Activated T-cell treated with anti-CD3 and anti-CD28 coated beads for 24 hours (primary cell): ENCODE measurements at regions not wholly inside any gene's neighbourhood (a gene's known extent, or its start where the extent isn't known, plus 50 kb on each side); places are given as distances from the start of the nearest gene placed in this dataset.

Experiments used
- DNase-seq: peaks from one replicate; pipeline ENCODE4 v3.0.0-alpha.2; 2020; ENCODE audit warnings: low read depth

DNA sequence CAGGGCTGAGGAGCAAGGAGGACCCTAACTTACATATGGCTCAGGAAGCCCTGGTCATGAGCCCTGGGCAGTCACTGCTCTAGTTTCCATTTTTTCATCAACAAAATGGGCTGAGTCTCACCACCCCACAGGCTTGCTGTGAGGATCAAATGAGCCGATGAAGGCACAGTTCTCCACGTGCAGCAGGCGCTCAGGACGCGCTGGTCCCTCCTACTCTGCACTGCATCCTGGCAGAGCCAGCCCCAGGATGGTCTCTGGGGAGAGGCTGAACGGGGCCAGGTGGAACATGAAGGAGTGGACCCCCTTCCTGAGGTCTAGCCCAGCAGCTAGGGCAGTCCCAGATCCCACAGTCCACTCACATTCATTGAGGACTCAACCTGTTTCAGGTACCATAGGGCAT lies 349.3 kb downstream of the PTPRU start:
- DNase-seq: no peak

DNA sequence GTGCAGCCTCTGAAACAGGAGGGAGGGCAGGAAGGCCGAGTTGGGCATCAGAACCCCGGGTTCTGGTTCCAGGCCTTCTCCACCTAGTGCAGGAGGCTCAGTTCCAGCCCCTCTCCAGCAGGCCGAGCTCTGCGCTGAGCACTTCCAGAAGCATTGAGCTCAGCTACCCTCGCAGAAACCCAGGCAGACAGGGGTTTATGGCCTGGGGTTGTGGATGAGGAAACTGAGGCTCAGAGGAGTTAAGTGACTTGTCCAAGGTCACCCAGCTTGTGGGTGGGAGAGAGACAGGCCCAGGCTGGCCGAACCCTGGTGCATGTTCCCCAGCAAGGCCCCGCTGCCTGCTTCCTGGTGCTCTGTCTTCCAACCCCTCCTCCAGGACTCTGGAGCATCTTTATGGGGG lies 348.9 kb downstream of the PTPRU start:
- DNase-seq: no peak

DNA sequence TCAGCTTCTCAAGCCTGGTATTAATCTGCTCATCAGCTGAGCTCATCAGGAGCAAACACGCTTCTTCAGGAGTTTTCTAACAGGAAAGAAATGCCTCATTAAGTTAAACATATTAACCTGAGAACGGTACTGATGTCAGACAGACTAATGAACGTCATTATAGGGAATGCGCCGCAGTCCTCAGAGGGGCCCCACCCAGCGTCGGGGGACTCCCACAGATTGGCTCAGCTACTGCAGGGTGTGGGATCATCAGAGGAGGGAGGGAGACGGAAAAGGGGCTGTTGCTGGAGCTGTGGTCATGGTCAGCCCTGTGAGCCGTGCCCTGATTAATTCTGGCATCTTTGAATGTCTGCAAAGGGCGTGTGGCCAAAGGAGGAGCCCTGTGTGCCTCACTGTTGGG lies 348.5 kb downstream of the PTPRU start:
- DNase-seq: no peak

DNA sequence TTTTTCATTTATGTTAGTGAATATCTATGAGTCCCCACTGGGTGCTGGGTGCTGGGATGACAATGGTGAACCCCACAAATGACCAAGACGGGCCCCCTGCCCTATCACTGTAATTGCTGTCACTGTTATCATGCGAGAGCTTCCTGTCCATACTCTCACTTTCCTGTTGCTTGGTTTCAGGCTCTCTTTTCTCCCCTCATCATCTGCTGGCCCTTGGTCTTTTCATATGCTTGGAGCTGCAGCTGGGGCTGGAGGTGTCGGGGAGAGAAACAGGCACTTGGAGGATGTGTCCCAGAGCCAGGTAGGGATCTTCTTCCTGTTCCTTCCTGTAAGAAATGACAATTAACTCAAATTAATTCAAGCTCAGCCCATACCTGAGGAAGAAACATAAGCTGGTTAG lies 348.0 kb downstream of the PTPRU start:
- DNase-seq: no peak

DNA sequence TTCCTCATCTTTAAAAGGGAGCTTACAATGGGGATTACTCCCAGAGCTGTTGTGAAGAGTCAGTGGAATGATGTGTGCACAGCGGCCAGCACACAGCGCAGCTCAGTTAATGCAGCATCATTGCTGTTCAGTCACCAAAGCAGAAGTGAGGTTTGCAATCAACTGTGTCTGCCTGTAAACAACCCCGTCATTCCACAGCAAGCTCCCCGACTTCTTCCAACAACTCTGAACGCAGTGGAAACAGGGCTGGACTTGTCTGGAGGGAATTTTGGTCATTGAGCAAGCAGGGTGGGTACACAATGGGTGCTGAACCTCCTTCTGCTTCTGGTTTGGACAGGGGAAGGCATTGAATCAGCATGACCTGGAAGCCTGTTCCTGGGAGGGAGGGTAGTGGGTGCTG lies 347.4 kb downstream of the PTPRU start:
- DNase-seq: no peak

DNA sequence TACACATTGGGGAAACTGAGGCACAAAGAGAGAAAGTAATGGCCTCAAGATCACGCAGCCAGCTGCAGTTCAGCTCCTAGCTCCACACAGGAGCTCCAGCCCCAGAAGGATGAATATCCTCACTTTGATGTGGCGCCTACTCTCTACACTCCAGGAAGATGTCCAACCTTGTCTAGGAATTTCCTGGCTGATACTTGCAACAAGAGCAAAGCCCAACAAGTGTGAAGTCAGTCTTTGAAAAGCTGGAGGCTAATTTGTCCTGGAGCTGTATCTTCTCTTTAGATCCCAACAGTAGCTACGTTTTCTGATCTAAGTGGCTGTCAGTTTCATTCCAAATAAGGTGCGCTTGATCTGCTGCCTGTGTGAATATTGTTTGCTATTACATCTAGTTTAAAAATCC lies 344.9 kb downstream of the PTPRU start:
- DNase-seq: no peak

DNA sequence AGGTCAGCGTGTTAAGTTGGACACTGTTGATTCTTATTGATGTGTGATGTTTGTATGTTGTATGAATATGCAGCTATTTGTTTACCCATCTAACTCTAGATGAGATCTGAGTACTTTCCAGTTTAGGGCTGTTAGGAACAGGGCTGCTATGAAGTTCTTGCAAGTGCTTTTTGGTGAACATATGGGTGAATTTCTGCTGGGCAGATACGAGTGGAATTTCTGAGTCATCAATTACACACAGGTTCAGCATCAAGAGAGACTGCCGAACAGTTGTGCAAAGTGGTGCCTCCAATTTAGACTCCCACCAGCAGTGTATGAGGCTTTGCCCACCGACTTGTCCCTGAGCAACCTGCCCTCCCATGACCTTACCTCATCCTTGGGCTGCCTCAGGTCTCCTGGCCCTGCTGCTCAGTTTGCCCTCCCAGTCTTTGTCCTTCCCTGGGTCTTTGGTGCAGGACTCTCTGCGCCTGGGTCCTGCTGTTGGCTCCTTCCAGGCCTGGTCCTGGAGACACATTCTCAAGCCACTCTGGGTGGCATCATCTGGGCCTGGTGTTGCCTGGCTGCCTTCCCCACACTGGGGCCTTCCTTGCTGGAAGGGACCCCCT lies 343.6 kb downstream of the PTPRU start:
- no peak for DNase-seq

DNA sequence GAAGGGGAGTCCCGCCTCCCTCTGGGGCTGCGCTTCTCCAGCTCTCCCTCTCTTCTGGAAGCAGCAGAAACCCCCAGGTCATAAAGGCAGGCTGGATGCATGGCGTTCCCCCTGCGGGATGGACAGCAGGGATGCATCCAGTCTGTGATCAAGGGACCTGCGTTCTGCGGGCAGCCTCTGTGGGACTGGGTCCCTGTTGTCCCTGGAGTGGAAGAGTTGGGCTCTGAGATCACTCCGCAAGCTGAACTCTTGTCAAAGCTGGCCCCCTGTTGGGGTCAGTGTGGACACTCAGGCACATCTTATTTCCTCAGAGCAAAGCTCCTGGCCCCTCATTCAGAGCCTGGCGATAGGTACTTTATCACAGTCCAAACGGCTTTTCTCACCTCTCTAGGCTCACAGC lies 341.2 kb downstream of the PTPRU start:
- DNase-seq: no peak

DNA sequence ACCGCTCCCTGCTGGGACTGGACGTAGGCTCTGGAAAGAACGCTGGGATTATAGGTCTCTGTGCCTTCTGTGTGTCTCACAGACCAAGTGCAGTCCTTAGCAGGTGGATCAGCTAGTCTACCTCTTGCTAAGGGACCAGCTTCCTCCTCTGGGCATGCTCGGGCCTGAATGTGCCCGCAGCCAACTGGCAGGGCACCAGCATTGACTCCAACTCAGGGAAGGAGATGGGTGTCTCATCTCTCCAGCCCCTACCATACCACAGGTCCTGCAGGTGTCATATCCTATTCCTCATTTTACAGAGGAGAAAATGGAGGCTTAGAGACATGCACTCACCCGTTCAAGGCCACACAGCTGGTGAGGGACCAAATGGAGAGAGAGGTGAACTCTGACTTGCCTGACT lies 340.2 kb downstream of the PTPRU start:
- no peak for DNase-seq

DNA sequence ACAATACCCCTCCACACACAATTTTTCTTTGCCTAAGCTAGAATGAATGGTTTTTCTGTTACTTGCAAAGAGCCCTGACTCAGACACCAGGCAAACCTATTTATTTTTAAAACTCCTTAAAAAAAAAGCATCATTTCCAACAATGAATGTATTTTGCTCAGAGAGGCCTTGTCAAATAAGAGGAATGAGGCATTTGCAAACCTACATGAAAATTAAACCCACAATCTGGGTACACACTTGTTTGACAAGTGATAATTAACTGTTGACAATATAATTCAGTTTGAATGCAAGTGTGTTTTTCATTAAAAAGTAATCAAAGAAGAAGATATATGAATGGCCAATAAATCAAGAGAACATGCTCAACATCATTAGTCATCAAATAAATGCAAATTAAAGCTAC lies 339.5 kb downstream of the PTPRU start:
- no peak for DNase-seq

DNA sequence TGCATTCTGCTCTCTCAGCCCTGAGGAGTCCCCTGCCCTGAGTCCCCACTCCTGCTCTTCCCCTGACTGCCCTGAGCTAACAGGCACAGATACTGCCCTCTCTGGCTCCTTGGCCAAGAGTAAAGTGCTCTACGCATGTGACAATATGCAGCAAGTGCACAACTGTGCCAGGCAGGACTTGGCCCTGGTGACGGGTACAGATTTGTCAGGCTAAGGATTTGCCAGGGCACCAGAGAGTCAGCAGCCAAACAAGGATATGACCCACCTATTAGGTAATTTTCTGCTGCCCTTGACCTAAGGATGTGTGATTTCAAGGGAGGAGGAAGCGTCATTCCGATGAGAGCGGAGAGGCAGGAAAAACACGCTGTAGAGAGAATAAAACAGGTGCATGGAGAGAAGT lies 339.0 kb downstream of the PTPRU start:
- DNase-seq: no peak

DNA sequence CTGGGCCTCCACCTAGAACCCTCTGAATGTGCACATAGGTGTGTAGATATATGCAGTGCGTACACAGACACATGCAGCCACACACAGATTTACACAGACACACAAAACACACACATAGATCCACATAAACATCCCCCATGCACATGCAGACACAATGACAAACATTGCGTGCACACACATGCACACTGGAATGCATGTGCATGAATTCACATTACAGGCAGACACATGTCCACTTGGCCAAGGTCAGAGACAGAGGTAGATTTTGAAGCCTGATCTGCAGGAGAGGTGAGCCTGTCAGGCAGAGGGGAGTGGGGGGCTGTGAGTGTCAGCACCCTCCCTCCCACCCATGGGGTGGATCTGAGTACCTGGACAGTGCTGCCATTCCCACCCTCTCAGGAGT lies 338.5 kb downstream of the PTPRU start:
- no peak for DNase-seq

DNA sequence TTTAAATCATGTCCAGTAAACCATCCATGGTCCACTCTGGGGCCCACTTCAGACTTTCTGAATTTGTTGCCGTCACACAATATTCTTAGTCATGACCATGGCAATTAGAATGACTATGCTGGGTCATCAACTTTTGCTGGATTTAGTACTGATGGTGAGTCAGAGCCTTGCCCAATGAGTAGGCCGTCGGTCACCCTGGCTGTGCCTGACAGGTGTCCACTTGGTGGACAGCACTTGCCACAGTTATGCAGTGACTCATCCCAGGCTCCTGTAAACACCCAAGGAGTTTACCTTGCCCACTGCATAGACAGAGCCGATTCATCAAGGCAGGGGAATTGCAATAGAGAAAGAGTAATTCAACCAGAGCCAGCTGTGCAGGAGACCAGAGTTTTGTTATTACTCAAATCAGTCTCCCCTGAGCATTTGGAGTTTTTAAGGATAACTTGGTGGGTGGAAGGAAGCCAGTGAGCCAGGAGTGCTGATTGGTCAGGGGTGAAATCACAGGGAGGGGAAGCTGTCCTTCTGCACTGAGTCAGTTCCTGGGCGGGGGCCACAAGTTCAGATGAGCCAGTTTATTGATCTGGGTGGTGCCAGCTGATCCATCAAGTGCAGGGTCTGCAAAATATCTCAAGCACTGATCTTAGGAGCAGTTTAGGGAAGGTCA lies 333.8 kb downstream of the PTPRU start:
- no peak for DNase-seq

DNA sequence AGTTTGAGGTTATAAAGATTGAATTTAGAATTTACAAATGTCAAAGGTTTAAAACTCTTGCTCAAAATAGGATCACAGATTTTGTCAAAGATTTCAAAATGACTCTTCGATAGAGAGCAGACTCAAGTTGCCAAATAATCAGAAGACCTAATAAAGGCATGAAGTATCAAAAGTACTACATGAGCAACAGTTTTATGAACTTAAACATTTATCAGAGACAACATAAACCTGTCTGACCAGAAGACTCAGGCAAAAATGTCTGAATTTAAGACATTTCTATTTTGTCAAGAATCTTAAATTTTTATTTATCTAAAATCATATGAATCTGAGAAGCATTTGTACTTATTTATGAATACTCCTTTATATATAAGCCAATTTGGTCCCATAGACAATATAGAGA lies 330.9 kb downstream of the PTPRU start:
- DNase-seq: no peak

DNA sequence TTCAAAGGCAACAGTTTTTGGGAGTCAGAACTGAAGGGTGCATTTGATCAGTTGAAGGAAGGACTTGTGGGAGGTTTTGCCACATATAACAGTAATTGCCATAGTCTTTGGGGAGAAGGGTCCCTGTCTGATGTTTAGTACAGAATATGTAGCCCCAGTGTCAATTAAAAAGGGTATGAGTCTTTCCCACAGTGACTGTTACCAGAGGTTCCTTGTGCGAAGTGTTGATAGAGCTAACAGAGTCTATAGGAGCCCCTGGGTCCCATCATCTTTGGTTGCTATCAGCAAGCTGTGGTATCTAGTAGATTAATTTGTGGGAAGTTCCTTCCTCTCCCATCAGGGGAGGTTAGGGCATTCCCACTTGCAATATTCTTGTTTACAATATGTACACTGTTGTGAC lies 329.2 kb downstream of the PTPRU start:
- no peak for DNase-seq

DNA sequence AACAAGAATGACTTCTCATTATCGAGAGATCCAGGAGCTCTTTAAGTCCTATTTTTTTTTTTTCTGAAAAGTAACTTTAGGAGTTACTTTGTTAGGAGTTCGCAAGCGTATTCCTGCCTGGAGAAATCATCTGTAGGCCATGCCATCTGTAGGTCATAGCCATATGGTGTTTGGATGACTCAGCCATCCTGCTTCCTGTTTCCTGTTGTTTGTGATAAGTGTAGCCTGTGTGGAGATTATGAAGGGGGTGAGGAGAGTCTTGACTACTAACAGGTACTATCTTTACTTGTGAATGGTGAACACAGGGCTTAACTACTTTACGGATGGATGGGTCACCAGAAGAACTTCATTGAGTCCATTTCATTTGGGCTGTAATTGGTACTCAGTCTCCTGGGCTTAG lies 327.2 kb downstream of the PTPRU start:
- DNase-seq: no peak

DNA sequence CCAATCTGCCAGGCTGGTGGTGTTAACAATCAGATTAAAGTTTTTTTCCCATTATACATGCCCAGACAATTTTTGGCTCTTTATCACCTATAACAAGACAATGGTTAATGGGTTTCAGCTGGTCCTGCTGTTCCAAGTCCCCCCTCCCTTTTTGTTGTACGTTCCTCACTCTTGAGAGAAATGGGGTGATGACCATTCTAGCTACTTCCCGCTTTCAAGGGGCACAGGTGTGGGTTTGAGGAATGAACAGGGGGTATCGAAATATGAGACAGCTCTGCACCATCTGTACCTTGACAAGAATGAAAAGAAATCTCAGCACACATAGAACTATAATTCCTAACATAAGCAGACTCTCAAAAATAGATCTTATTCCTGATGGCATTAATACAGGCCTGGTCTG lies 326.8 kb downstream of the PTPRU start:
- no peak for DNase-seq

DNA sequence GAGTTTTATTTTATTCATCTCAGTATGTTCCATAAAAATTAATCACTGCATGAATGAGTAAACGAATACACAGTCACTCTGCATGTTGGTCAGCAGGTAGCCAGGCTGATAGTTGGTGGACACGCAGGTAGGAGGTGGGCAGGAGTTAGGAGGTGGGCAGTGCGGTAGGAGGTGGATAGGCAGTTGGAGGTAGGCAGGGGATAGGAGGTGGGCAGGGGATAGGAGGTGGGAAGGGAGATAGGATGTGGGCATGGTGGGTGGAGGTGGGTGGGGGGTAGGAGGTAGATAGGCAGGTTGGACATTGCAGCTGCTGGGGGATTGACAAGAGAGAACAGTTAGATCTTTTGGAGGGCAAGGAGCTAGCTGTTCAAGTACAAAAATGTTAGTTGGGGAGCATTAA lies 322.7 kb downstream of the PTPRU start:
- DNase-seq: no peak

DNA sequence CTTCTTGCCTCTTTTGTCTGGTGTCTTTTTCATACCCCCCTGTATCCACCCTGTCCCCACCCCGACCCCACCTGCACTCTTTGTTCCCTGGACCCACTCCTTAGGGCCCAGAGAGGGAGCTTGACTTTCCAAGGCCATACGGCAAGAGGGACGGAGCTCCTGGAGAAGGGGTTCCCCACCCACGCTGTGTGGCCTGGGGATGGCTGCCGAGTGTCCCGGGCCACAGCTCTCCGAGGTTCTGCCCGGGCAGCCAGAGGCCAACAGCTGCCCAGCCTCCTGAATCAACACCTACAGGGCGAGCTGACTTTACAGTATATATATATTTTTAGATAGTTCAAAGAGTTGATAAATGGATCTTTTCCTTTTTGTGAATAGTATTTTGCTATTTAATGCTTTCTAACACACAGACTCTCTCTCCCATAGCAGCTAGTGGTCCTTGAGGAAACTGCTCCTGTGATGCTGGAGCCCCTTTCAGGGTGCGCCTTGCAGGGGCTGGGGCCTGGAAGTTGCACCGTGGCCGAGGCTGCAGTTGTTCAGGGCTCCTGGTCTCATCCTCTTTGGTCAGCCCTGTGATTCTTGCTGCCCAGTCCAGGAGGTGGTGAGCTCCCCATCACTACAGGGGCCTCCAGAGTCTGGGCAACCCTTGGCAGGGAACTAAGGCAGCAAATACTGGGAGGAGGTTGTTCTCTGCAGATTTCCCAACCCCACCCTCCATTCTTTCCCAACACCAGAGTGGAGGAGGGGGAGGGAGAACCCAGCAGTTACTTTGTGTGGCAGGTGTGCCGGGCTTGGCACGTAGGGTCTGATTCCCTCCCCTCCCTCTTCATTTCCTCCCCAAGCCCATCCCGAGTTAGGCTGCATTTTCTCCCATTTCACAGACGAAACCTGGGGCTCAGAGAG lies 321.6 kb downstream of the PTPRU start:
- DNase-seq: no peak

DNA sequence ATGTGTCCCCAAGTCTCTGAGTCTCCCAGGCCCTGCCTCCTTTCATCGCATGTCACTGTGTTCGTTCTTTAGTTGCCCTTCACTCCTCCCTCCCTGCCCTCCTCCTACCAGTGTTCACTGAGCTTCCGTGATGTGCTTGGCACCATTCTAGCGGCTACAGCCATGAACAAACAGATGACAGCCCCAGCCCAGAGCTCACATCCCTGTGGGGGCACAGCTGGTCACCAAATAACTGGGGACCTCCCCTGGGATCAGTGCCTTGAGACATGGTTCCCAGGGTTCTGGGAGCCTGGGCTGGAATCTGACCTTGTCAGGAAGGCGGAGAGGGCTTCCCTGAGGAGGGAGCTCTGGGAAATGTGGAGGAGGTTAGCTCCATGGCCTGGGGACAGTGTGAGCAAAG lies 320.7 kb downstream of the PTPRU start:
- no peak for DNase-seq

DNA sequence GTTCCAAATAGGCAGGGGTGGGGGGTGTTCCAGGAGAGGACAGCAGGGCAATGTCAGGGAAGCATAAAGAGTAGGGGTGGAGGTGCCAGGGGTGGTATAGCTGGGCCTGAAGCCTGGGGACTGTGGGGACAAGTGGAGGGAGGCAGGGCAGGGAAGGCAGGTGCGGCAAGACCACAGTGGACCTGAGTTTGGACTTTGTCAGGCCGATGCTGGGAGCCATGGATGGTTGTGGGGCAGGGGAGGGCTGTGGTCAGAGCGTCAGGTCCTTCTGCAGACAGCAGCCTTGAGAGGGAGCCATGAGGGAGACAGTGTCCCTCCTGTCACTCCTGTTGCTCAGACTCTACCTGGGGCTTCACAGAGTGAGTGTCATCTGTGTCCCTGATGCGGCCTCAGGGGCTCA lies 320.3 kb downstream of the PTPRU start:
- DNase-seq: no peak

DNA sequence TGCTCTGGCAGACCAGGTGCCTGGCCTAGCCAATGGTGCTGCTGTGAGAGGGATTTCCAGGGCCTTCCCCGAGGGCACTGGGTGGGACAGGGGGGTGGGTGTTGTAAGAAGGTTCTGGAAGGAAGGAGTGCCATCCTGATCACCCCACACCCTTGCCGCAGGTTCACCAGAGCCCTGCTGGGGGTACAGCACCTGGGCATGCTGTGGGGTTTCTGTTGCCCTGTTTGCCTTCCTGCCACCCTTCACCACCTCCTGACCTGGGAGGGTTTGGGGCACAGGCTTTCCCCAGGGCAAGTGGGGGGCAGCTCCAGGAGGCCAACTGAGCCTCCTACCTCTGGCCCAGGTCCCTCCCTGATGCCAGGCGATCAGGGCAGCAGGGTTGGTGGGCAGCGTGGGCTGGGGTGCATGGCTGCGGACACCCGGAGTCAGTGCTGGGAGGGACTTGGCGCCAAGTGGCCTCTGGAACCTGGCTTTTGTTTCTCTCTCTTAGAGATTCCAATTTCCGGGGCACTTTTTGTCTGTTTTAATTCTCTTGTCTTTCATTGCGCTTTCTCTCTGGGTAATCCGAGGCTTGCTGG lies 318.8 kb downstream of the PTPRU start:
- DNase-seq: no peak

DNA sequence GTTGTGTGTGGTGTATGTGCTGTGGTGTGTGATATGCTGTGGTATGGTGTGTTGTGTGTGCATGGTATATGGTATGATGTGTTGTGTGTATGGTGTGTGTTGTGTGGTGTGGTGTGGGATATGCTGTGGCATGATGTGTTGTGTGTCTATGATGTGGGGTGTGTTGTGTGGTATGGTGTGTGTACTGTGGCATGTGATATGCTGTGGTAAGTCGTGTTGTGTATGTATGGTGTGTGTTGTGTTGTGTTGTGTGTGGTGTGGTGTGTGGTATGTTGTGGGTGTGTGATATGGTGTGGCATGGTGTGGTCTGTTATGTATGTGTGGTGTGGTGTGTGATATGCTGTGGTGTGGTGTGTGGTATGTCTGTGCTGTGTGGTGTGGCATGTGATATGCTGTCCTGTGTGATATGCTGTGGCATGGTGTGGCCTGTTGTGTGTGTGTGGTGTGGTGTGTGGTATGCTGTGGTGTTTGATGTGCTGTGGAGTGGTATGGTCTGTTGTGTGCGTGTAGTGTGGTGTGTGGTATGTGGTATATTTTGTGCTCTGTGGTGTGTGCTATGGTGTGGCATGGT lies 318.0 kb downstream of the PTPRU start:
- no peak for DNase-seq
